IMR-90 (cell line): ENCODE measurements at regions not wholly inside any gene's neighbourhood (a gene's known extent, or its start where the extent isn't known, plus 50 kb on each side); places are given as distances from the start of the nearest gene placed in this dataset.

Source experiments
- ATAC-seq: fragments of 200-7000 bp; cut with Tn5 transposase; 2 replicates; pipeline ENCODE4 v1.9.1; 2020; ENCODE audit warnings: low read depth, mild to moderate bottlenecking, moderate library complexity
- BruUV-seq: library from RNA; stranded (reverse); fragments of 400-500 nt; replicated peaks from 2 replicates; lab custom pipeline; 2021; lab: Mats Ljungman, UMichigan
- CTCF ChIA-PET: fragments of 300-600 bp; formaldehyde crosslinking; extraction: SDS; loops from one replicate; lab custom pipeline; 2021; ENCODE audit warnings: antibody characterized with exemption; lab: Yijun Ruan, JAX
- POLR2A ChIA-PET: fragments of 300-600 bp; sonication (Branson Sonifier 250); formaldehyde crosslinking; loops from one replicate; lab custom pipeline; 2022; ENCODE audit warnings: antibody characterized with exemption; ENCODE audit not compliant: unreplicated experiment; lab: Charles Lee
- DNase-seq: peaks from one replicate; pipeline ENCODE4 v3.0.0; 2013
- H2AFZ ChIP-seq: replicated peaks from 2 replicates; pipeline ENCODE3; 2013; ENCODE audit warnings: low read length, mild to moderate bottlenecking; ENCODE audit not compliant: poor library complexity
- H2AK5ac ChIP-seq: 2 replicates; pipeline ENCODE4 v1.6.1; 2013; ENCODE audit warnings: low read depth, low read length, inconsistent platforms
- H2AK9ac ChIP-seq: replicated peaks from 2 replicates; pipeline ENCODE3; 2013; ENCODE audit warnings: mild to moderate bottlenecking, low read depth, low read length, moderate library complexity; ENCODE audit not compliant: poor library complexity
- H2BK120ac ChIP-seq: 2 replicates; pipeline ENCODE4 v1.6.1; 2013; ENCODE audit warnings: low read depth, low read length, inconsistent platforms
- H2BK15ac ChIP-seq: 3 replicates; pipeline ENCODE4 v1.6.1; 2013; ENCODE audit warnings: low read depth, low read length, inconsistent platforms
- H2BK20ac ChIP-seq: 2 replicates; pipeline ENCODE4 v1.6.1; 2013; ENCODE audit warnings: low read depth, mild to moderate bottlenecking, inconsistent platforms, low read length, moderate library complexity
- H2BK5ac ChIP-seq: 2 replicates; pipeline ENCODE4 v1.6.1; 2013; ENCODE audit warnings: mild to moderate bottlenecking, low read depth, low read length, inconsistent platforms; ENCODE audit not compliant: poor library complexity, severe bottlenecking
- H3K14ac ChIP-seq: replicated peaks from 2 replicates; pipeline ENCODE4 v1.6.1; 2013; ENCODE audit warnings: low read depth, low read length, inconsistent platforms
- H3K18ac ChIP-seq: 2 replicates; pipeline ENCODE4 v1.6.1; 2013; ENCODE audit warnings: low read depth, low read length, control low read depth
- H3K23ac ChIP-seq: 2 replicates; pipeline ENCODE4 v1.6.1; 2013; ENCODE audit warnings: low read depth, low read length, inconsistent platforms
- H3K27ac ChIP-seq: 2 replicates; pipeline ENCODE4 v1.5.1; 2013; ENCODE audit warnings: mild to moderate bottlenecking, control low read depth, low read length; ENCODE audit not compliant: insufficient read depth
- H3K27me3 ChIP-seq: 2 replicates; pipeline ENCODE4 v1.6.1; 2013; ENCODE audit warnings: low read length; ENCODE audit not compliant: control insufficient read depth, insufficient read depth
- H3K36me3 ChIP-seq: 2 replicates; pipeline ENCODE4 v1.6.1; 2013; ENCODE audit warnings: low read length, mixed read lengths; ENCODE audit not compliant: control insufficient read depth, insufficient read depth
- H3K4ac ChIP-seq: 2 replicates; pipeline ENCODE4 v1.6.1; 2013; ENCODE audit warnings: low read depth, low read length, inconsistent platforms
- H3K4me1 ChIP-seq: 2 replicates; pipeline ENCODE4 v1.6.1; 2013; ENCODE audit warnings: low read length, mixed read lengths; ENCODE audit not compliant: control insufficient read depth, insufficient read depth
- H3K4me2 ChIP-seq: 2 replicates; pipeline ENCODE4 v1.6.1; 2013; ENCODE audit warnings: low read depth, mild to moderate bottlenecking, control low read depth, low read length, moderate library complexity
- H3K4me3 ChIP-seq: 2 replicates; pipeline ENCODE4 v1.5.1; 2013; ENCODE audit warnings: low read depth, mild to moderate bottlenecking, control low read depth, low read length, moderate library complexity; ENCODE audit not compliant: insufficient read depth
- H3K56ac ChIP-seq: 2 replicates; pipeline ENCODE4 v1.6.1; 2013; ENCODE audit warnings: low read length, inconsistent platforms; ENCODE audit not compliant: insufficient read depth; ENCODE audit errors: extremely low read depth
- H3K79me1 ChIP-seq, 2 experiments: 2 replicates each; pipeline ENCODE4 v1.6.1; 2013; ENCODE audit warnings: low read length in 2 of 2, inconsistent platforms in 1 of 2, low read depth in 1 of 2
- H3K9ac ChIP-seq: 2 replicates; pipeline ENCODE4 v1.6.1; 2013; ENCODE audit warnings: low read depth, low read length, control low read depth
- H3K9me1 ChIP-seq: 2 replicates; pipeline ENCODE4 v1.6.1; 2013; ENCODE audit warnings: low read length, inconsistent platforms; ENCODE audit not compliant: insufficient read depth
- H3K9me3 ChIP-seq: 2 replicates; pipeline ENCODE4 v1.6.1; 2013; ENCODE audit warnings: low read length; ENCODE audit not compliant: control insufficient read depth, insufficient read depth
- H4K20me1 ChIP-seq: 2 replicates; pipeline ENCODE4 v1.6.1; 2013; ENCODE audit warnings: low read length, inconsistent platforms; ENCODE audit not compliant: insufficient read depth
- H4K5ac ChIP-seq: 2 replicates; pipeline ENCODE4 v1.6.1; 2013; ENCODE audit warnings: mild to moderate bottlenecking, low read depth, low read length, control low read depth
- H4K8ac ChIP-seq, 2 experiments: 2 replicates each; pipeline ENCODE4 v1.6.1; 2013; ENCODE audit warnings: low read depth in 2 of 2, low read length in 2 of 2, control low read depth in 1 of 2, inconsistent platforms in 1 of 2
- H4K91ac ChIP-seq: 2 replicates; pipeline ENCODE4 v1.6.1; 2013; ENCODE audit warnings: low read depth, low read length, inconsistent platforms; ENCODE audit not compliant: insufficient read depth
- CTCF ChIP-seq: conservative IDR thresholded peaks from 2 replicates; pipeline ENCODE4 v1.5.1; 2012; ENCODE audit warnings: mild to moderate bottlenecking, low read depth, low read length, improper control_type of control experiment
- RAD21 ChIP-seq: IDR thresholded peaks from 2 replicates; pipeline ENCODE4 v1.6.1; 2012; ENCODE audit warnings: low read length, improper control_type of control experiment
- USF2 ChIP-seq: fragments of 150-350 bp; IDR thresholded peaks from 2 replicates; pipeline ENCODE4 v1.6.1; 2017; ENCODE audit warnings: mild to moderate bottlenecking, antibody characterized with exemption, low read length, low read depth
- dilution Hi-C: fragments of 300-500 bp; cut with HindIII; formaldehyde crosslinking; loops from one replicate; pipeline ENCODE4 v1.14.3; 2018; ENCODE audit warnings: low sequenced_read_pairs; ENCODE audit not compliant: unreplicated experiment
- in situ Hi-C: fragments of 300-500 bp; cut with MboI; formaldehyde crosslinking; loops from 3 replicates; pipeline ENCODE4 v1.14.3; 2019; ENCODE audit warnings: low sequenced_read_pairs, inconsistent platforms, mixed read lengths
- intact Hi-C: fragments of 100-400 bp; cut with micrococcal nuclease; formaldehyde crosslinking; loops from 2 replicates; pipeline ENCODE4 v1.10.0; 2022

GRCh38 chr13:69107436-69107835 is 1000.2 kb upstream of the ATXN8OS start:
- Histone ChIP-seq H2AK9ac (no peak overlapping the region), H3K4me3 (no peak overlapping the region), H3K36me3 (no peaks in the 10 kb centered on the region), H4K8ac (no peak overlapping the region), H2AFZ (no peak overlapping the region), H4K20me1 (no peaks in the 10 kb centered on the region), H3K9me3 (peaks cover 11% of the 10 kb centered on the region), H2AK5ac (no peak overlapping the region), H3K4me1 (no peaks in the 10 kb centered on the region), H3K4ac (no peak overlapping the region), H3K56ac (no peak overlapping the region), H2BK15ac (no peak overlapping the region), H3K4me2 (no peak overlapping the region), H3K27ac (no peak overlapping the region), H4K91ac (no peak overlapping the region), H2BK5ac (no peak overlapping the region), H4K5ac (no peak overlapping the region), H3K27me3 (no peaks in the 10 kb centered on the region), H3K9me1 (no peaks in the 10 kb centered on the region), H3K18ac (no peak overlapping the region), H3K79me1 (no peaks in the 10 kb centered on the region), H3K14ac (no peak overlapping the region), H2BK20ac (no peak overlapping the region), H2BK120ac (no peak overlapping the region), H3K9ac (no peak overlapping the region), H3K23ac (no peak overlapping the region)
- no peak for DNase-seq
- TF ChIP-seq USF2 (no peak), CTCF (no peak), RAD21 (no peak)
- POLR2A ChIA-PET = no interaction called here
- dilution Hi-C loops = no loop called here
- intact Hi-C loops = no loop called here
- no TSS peak for BruUV-seq
- in situ Hi-C loops = no loop called here
- CTCF ChIA-PET = no interaction called here
- ATAC-seq = no peak
